ENCODE measurements at regions not wholly inside any gene's neighbourhood (a gene's known extent, or its start where the extent isn't known, plus 50 kb on each side); places are given as distances from the start of the nearest gene placed in this dataset.
"Not testable (repeated sequence)": the region's sequence is repeated elsewhere in the genome, so short reads cannot be mapped to it uniquely, and the experiment has no call there.

DNA sequence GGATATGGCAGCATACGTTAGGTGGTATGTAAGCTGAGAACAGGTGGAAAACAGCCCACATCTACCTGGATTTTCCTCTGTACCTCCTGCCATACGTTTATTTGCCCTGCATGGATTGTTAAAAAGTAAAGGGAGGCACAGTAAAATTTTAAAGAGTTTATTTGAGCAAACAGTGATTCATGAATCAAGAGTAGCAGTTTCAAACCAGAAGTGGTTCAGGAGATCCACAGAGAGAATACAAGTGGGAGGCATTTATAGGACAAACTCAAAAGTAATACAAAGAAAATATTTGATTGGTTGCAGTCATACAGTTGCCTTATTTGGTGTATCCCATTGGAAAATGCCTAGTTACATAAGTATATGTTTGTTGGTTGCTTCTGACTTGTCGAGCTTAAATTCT lies 117.6 kb downstream of the FAM170A start:
- Histone ChIP-seq H3K36me3 (ENCODE audit: control insufficient read depth in 2 of 2, insufficient read depth in 2 of 2, low read length in 2 of 2) (no peaks in the 10 kb centered on the region), H3K27me3 (ENCODE audit: control insufficient read depth in 2 of 2, insufficient read depth in 2 of 2, low read length in 2 of 2) (no peaks in the 10 kb centered on the region), H3K9ac (ENCODE audit: low read depth in 1 of 2, low read length in 2 of 2) (no peak overlapping the region), H3K9me3 (ENCODE audit: control insufficient read depth in 2 of 2, low read length in 2 of 2) (no peaks in the 10 kb centered on the region), H3K4me1 (ENCODE audit: control insufficient read depth in 2 of 2, insufficient read depth in 2 of 2, low read length in 2 of 2) (no peaks in the 10 kb centered on the region), H3K27ac (ENCODE audit: low read depth in 2 of 2, low read length in 2 of 2) (no peak overlapping the region), H3K4me3 (ENCODE audit: low read length in 2 of 2) (no peak overlapping the region)

DNA sequence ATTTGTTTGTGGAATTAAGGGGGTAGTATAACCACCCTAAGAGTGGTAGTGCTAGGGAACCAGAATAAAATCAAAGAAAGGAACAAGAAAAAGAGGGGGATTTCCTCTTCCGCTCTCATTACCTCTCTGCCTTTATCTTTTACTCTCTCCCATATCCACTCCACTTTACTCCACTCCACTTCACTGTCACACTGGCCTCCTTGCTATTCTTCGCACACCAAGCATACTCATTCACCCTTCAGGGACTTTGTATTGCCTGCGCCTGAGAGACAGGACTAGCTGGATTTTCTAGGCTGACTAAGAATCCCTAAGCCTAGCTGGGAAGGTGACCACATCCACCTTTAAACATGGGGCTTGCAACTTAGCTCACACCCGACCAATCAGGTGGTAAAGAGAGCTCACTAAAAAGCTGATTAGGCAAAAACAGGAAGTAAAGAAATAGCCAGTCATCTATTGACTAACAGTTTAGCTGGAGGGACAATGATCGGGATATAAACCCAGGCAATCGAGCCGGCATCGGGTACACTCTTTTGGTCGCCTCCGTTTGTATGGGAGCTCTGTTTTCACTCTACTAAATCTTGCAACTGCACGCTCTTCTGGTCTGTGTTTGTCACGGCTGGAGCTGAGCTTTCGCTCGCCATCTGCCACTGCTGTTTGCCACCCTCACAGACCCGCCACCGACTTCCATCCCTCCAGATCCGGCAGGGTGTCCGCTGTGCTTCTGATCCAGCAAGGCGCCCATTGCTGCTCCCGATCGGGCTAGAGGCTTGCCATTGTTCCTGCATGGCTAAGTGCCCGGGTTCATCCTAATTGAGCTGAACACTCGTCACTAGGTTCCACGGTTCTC lies 121.8 kb downstream of the FAM170A start:
- H3K4me3 ChIP-seq (ENCODE audit: low read length in 2 of 2) = no peak overlapping the region
- H3K9ac ChIP-seq (ENCODE audit: low read depth in 1 of 2, low read length in 2 of 2) = no peak overlapping the region
- no peaks in the 10 kb centered on the region for H3K9me3 ChIP-seq (ENCODE audit: control insufficient read depth in 2 of 2, low read length in 2 of 2)
- no peak overlapping the region for H3K27ac ChIP-seq (ENCODE audit: low read depth in 2 of 2, low read length in 2 of 2)
- H3K27me3 ChIP-seq (ENCODE audit: control insufficient read depth in 2 of 2, insufficient read depth in 2 of 2, low read length in 2 of 2) = no peaks in the 10 kb centered on the region
- no peaks in the 10 kb centered on the region for H3K4me1 ChIP-seq (ENCODE audit: control insufficient read depth in 2 of 2, insufficient read depth in 2 of 2, low read length in 2 of 2)
- no peaks in the 10 kb centered on the region for H3K36me3 ChIP-seq (ENCODE audit: control insufficient read depth in 2 of 2, insufficient read depth in 2 of 2, low read length in 2 of 2)

DNA sequence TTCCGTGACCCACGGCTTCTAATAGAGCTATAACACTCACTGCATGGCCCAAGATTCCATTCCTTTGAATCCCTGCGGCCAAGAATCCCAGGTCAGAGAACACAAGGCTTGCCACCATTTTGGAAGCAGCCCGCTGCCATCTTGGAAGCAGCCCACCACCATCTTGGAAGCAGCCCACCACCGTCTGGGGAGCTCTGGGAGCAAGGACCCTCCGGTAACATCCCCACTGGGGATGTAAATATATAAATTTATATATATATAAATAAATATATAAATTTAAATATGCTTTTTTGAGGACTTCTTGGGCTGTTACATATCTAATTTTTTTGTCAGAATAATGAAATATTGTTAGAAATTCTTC lies 122.4 kb downstream of the FAM170A start:
- Histone ChIP-seq H3K27ac (ENCODE audit: low read depth in 2 of 2, low read length in 2 of 2) (no peak overlapping the region), H3K4me1 (ENCODE audit: control insufficient read depth in 2 of 2, insufficient read depth in 2 of 2, low read length in 2 of 2) (no peaks in the 10 kb centered on the region)

DNA sequence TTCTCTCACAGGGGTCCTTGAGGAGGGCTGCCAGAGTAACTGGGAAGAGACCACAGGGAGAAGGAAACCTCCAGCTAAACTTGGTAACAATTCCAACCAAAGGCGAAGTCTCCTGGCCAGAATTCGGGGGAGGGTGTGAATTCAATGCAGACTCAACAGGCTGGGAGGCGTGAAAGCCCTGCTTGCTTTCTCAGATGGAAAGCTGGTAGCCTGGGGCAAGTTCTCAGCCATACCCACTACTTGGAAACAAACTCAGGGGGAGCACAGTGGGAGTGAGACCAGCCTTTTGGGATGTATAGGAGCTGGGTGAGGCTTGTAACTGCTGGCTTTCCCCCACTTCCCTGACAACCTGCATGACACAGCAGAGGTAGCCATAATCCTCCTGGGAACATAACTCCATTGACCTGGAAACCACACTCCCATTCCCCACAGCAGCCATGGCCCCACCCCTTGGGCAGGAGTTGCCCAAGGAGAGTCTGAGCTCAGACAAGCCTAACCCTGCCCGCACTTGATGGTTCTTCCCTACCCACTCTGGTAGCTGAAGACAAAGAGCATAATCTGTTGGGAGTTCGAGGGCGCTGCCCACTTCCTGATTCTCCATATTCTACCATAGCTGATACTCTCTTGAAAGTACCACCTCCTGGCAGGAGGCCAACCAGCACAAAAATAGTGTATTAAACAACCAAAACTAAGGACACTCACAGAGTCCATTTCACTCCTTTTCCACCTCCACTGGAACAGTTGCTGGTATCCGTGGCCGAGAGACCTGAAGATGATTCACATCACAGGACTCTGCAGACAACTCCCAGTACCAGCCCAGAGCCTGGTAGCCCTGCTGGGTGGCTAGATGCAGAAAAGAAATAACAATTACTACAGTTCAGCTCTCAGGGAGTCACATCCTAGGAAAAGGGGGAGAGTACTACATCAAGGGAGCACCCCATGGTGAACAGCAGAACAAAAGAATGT lies 123.8 kb downstream of the FAM170A start:
- no peak overlapping the region for H3K9ac ChIP-seq (ENCODE audit: low read depth in 1 of 2, low read length in 2 of 2)
- no peaks in the 10 kb centered on the region for H3K36me3 ChIP-seq (ENCODE audit: control insufficient read depth in 2 of 2, insufficient read depth in 2 of 2, low read length in 2 of 2)
- no peak overlapping the region for H3K4me3 ChIP-seq (ENCODE audit: low read length in 2 of 2)
- H3K27ac ChIP-seq (ENCODE audit: low read depth in 2 of 2, low read length in 2 of 2) = no peak overlapping the region
- H3K4me1 ChIP-seq (ENCODE audit: control insufficient read depth in 2 of 2, insufficient read depth in 2 of 2, low read length in 2 of 2) = no peaks in the 10 kb centered on the region
- no peaks in the 10 kb centered on the region for H3K9me3 ChIP-seq (ENCODE audit: control insufficient read depth in 2 of 2, low read length in 2 of 2)
- H3K27me3 ChIP-seq (ENCODE audit: control insufficient read depth in 2 of 2, insufficient read depth in 2 of 2, low read length in 2 of 2) = no peaks in the 10 kb centered on the region

More for the DNA sequence above, 122.4 kb downstream of the FAM170A start:
- no peaks in the 10 kb centered on the region for H3K9me3 ChIP-seq (ENCODE audit: control insufficient read depth in 2 of 2, low read length in 2 of 2)
- no peaks in the 10 kb centered on the region for H3K36me3 ChIP-seq (ENCODE audit: control insufficient read depth in 2 of 2, insufficient read depth in 2 of 2, low read length in 2 of 2)
- no peaks in the 10 kb centered on the region for H3K27me3 ChIP-seq (ENCODE audit: control insufficient read depth in 2 of 2, insufficient read depth in 2 of 2, low read length in 2 of 2)
- no peak overlapping the region for H3K4me3 ChIP-seq (ENCODE audit: low read length in 2 of 2)
- no peak overlapping the region for H3K9ac ChIP-seq (ENCODE audit: low read depth in 1 of 2, low read length in 2 of 2)

DNA sequence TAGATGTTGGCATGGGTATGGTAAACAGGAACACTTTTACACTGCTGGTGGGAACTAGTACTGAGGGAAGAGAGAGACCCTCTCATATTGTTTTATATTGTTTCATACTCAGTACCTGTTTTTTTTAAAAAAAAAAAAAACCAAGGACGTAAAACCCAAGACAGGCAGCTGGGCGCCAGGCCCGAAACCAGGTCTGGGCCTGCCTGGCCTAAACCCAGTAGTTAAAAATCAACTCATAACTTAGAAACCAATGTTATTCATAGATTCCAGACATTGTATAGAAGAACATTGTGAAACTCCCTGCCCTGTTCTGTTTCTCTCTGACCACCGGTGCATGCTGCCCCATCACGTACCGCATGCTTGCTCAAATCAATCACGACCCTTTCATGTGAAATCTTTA lies 125.5 kb downstream of the FAM170A start:
- not testable (repeated sequence) for H3K4me1 ChIP-seq (ENCODE audit: control insufficient read depth in 2 of 2, insufficient read depth in 2 of 2, low read length in 2 of 2); H3K27me3 ChIP-seq (ENCODE audit: control insufficient read depth in 2 of 2, insufficient read depth in 2 of 2, low read length in 2 of 2); H3K27ac ChIP-seq (ENCODE audit: low read depth in 2 of 2, low read length in 2 of 2); H3K9me3 ChIP-seq (ENCODE audit: control insufficient read depth in 2 of 2, low read length in 2 of 2); H3K36me3 ChIP-seq (ENCODE audit: control insufficient read depth in 2 of 2, insufficient read depth in 2 of 2, low read length in 2 of 2); H3K4me3 ChIP-seq (ENCODE audit: low read length in 2 of 2); H3K9ac ChIP-seq (ENCODE audit: low read depth in 1 of 2, low read length in 2 of 2)

DNA sequence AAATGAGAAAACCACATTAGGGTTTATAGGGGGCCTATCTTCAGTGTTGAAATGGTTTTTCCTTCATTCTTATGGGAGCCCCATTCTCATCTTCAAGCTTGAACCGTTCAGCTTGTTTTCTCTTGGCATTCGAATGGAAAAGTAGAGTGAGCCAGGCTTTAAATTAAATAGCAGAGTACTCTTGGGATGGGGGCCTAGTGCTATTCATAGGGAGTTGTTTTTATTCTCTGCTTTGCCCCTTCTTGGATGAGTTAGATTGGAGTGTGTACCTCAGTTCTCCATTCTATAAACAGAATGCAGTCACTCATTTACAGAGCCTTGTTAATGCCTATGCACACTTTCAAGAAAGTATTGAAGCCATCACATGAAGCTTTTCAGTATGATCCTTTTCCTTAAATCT lies 127.9 kb downstream of the FAM170A start:
- Histone ChIP-seq H3K4me1 (ENCODE audit: control insufficient read depth in 2 of 2, insufficient read depth in 2 of 2, low read length in 2 of 2) (no peaks in the 10 kb centered on the region), H3K36me3 (ENCODE audit: control insufficient read depth in 2 of 2, insufficient read depth in 2 of 2, low read length in 2 of 2) (no peaks in the 10 kb centered on the region), H3K9me3 (ENCODE audit: control insufficient read depth in 2 of 2, low read length in 2 of 2) (no peaks in the 10 kb centered on the region), H3K9ac (ENCODE audit: low read depth in 1 of 2, low read length in 2 of 2) (no peak overlapping the region), H3K27me3 (ENCODE audit: control insufficient read depth in 2 of 2, insufficient read depth in 2 of 2, low read length in 2 of 2) (no peaks in the 10 kb centered on the region), H3K4me3 (ENCODE audit: low read length in 2 of 2) (no peak overlapping the region), H3K27ac (ENCODE audit: low read depth in 2 of 2, low read length in 2 of 2) (no peak overlapping the region)

GRCh38 chr5:119769695-119770693 lies 140.6 kb downstream of the FAM170A start:
- H3K27ac ChIP-seq (ENCODE audit: low read depth in 2 of 2, low read length in 2 of 2); H3K9ac ChIP-seq (ENCODE audit: low read depth in 1 of 2, low read length in 2 of 2); H3K36me3 ChIP-seq (ENCODE audit: control insufficient read depth in 2 of 2, insufficient read depth in 2 of 2, low read length in 2 of 2); H3K9me3 ChIP-seq (ENCODE audit: control insufficient read depth in 2 of 2, low read length in 2 of 2); H3K4me3 ChIP-seq (ENCODE audit: low read length in 2 of 2); H3K27me3 ChIP-seq (ENCODE audit: control insufficient read depth in 2 of 2, insufficient read depth in 2 of 2, low read length in 2 of 2); H3K4me1 ChIP-seq (ENCODE audit: control insufficient read depth in 2 of 2, insufficient read depth in 2 of 2, low read length in 2 of 2): not testable (repeated sequence)

- not testable (repeated sequence) for H3K4me3 ChIP-seq (ENCODE audit: low read length in 2 of 2); H3K9ac ChIP-seq (ENCODE audit: low read depth in 1 of 2, low read length in 2 of 2); H3K27me3 ChIP-seq (ENCODE audit: control insufficient read depth in 2 of 2, insufficient read depth in 2 of 2, low read length in 2 of 2); H3K9me3 ChIP-seq (ENCODE audit: control insufficient read depth in 2 of 2, low read length in 2 of 2); H3K4me1 ChIP-seq (ENCODE audit: control insufficient read depth in 2 of 2, insufficient read depth in 2 of 2, low read length in 2 of 2); H3K36me3 ChIP-seq (ENCODE audit: control insufficient read depth in 2 of 2, insufficient read depth in 2 of 2, low read length in 2 of 2); H3K27ac ChIP-seq (ENCODE audit: low read depth in 2 of 2, low read length in 2 of 2)
Measured at GRCh38 chr5:119780145-119780544, 150.8 kb downstream of the FAM170A start.

- Histone ChIP-seq H3K27me3 (ENCODE audit: control insufficient read depth in 2 of 2, insufficient read depth in 2 of 2, low read length in 2 of 2) (no peaks in the 10 kb centered on the region), H3K9ac (ENCODE audit: low read depth in 1 of 2, low read length in 2 of 2) (no peak overlapping the region), H3K36me3 (ENCODE audit: control insufficient read depth in 2 of 2, insufficient read depth in 2 of 2, low read length in 2 of 2) (no peaks in the 10 kb centered on the region), H3K4me1 (ENCODE audit: control insufficient read depth in 2 of 2, insufficient read depth in 2 of 2, low read length in 2 of 2) (no peaks in the 10 kb centered on the region), H3K9me3 (ENCODE audit: control insufficient read depth in 2 of 2, low read length in 2 of 2) (no peaks in the 10 kb centered on the region), H3K27ac (ENCODE audit: low read depth in 2 of 2, low read length in 2 of 2) (no peak overlapping the region), H3K4me3 (ENCODE audit: low read length in 2 of 2) (no peak overlapping the region)
Measured at GRCh38 chr5:119785057-119785456, 155.7 kb downstream of the FAM170A start.

Measured in mucosa of rectum (tissue), 2 donors.